Heart left ventricle (tissue), 16 donors: ENCODE measurements at regions not wholly inside any gene's neighbourhood (a gene's known extent, or its start where the extent isn't known, plus 50 kb on each side); places are given as distances from the start of the nearest gene placed in this dataset.

Source experiments
- ATAC-seq, 4 donors: fragments of 200-7000 bp; cut with Tn5 transposase; one replicate each; pipeline ENCODE4 v1.9.1; 2020 to 2022; ENCODE audit warnings: moderate library complexity in 4 of 4, mild to moderate bottlenecking in 3 of 4, moderate number of reproducible peaks in 1 of 4
- DNase-seq, 5 donors: peaks; one replicate each; pipeline ENCODE4 v3.0.0-alpha.2; 2020
- H3K27ac ChIP-seq, 12 donors: fragments of 200-600 bp; sonication (generic) in 4 of 12; one replicate each; pipeline versions ENCODE4 v1.5.0 to v1.8.0; 2016 to 2022; ENCODE audit warnings: mild to moderate bottlenecking in 2 of 12
- H3K27me3 ChIP-seq, 9 donors: fragments of 200-600 bp; sonication (generic) in 2 of 9; one replicate each; pipeline versions ENCODE4 v1.5.1 to v1.8.0; 2016 to 2022; ENCODE audit warnings: mild to moderate bottlenecking in 3 of 9
- H3K36me3 ChIP-seq, 9 donors: fragments of 200-600 bp; sonication (generic) in 2 of 9; one replicate each; pipeline versions ENCODE4 v1.5.0 to v1.8.0; 2018 to 2022; ENCODE audit warnings: mild to moderate bottlenecking in 2 of 9
- H3K4me1 ChIP-seq, 12 donors: fragments of 200-600 bp; sonication (generic) in 4 of 12; one replicate each; pipeline versions ENCODE4 v1.5.0 to v1.8.0; 2016 to 2022; ENCODE audit warnings: mild to moderate bottlenecking in 3 of 12
- H3K4me3 ChIP-seq, 12 donors: fragments of 200-600 bp; sonication (generic) in 4 of 12; one replicate each; pipeline versions ENCODE4 v1.5.0 to v1.8.0; 2017 to 2022; ENCODE audit warnings: mild to moderate bottlenecking in 9 of 12, moderate library complexity in 4 of 12
- H3K9me3 ChIP-seq, 12 donors: fragments of 200-600 bp; sonication (generic) in 4 of 12; one replicate each; pipeline versions ENCODE4 v1.5.0 to v1.8.0; 2016 to 2022; ENCODE audit warnings: mild to moderate bottlenecking in 1 of 12
- POLR2A ChIP-seq, 2 donors: fragments of 450-650 bp; IDR thresholded peaks; one replicate each; pipeline ENCODE4 v1.6.1; 2017; ENCODE audit warnings: antibody characterized with exemption in 2 of 2, mild to moderate bottlenecking in 2 of 2, moderate library complexity in 2 of 2
- WGBS, 4 donors: extraction: QIAGEN DNeasy Blood & Tissue Kit in 2 of 4; methylation state at CpG; one replicate each; pipeline versions ENCODE4 v1.1.5 to v1.1.7; 2013 to 2018; 5-methylcytosine and 5-hydroxymethylcytosine counted together
- intact Hi-C, 10 donors: fragments of 100-400 bp; cut with DNase I; formaldehyde crosslinking; loops; one replicate each; pipeline versions ENCODE4 v1.11.1 to v1.14.2; 2022
- TF ChIP-seq, protein P1 (sequence below), 12 donors: fragments of 200-600 bp; sonication (generic) in 4 of 12; IDR thresholded peaks; one replicate each; pipeline versions ENCODE4 v1.5.0 to v1.8.0; 2018 to 2022; ENCODE audit warnings: antibody characterized with exemption in 12 of 12, mild to moderate bottlenecking in 5 of 12
- donor health status: ischemic (EF 13 %, LVEDD 7.1; RV severe dilation, severe dysfunction).
- donor health status: healthy with polysubstance abuse.
- donor health status: DM: no; HTN: yes; CAD: no.
- donor health status: DM: no; HTN: no; CAD: no.
- donor health status: ischemic (EF 25% LVEDD 6.9; RV normal size, moderate dysfunction).
- donor health status: ischemic (EF 25% LVEDD 5.7; RV mildly dilated, moderate dysfunction).
- donor health status: healthy.
- donor health status: DM: yes; HTN: yes; CAD: no.
- donor health status: ischemic (EF 35%, LVEDD 5.7; RV mildly dilated, moderate dysfunction).
- donor health status: nonischemic (EF 11% LVEDD 7.7; RV severe dilation, severe dysfunction).
- donor health status: DM: yes; HTN: yes; CAD: no.
- donor health status: PGD.
- donor health status: ischemic (EF 29% LVEDD 5.4; RV normal size, mild dysfunction).
- donor health status: nonischemic (EF 23%, LVEDD 6.1; RV moderate dilation, normal function).

DNA sequence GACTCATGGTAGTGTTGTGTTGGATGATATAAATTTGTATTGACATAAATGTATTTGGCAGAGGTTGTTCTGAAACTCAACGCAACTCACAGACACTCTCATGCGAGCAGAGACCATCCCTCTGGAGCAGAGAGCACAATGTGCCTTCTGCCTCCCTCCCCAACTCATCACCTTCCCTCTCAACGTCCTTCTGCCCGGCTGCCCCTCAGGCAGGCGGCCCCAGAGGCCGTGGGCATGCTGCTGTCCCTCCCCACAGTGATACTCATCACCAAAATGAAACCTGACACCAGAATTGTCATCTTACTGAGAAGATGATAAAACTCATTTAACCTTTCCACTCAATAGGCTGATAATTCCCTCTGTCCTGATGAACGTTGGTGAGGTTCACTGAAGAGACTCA, 260.6 kb downstream of the ETS1 start:
- TF ChIP-seq POLR2A (IDR thresholded peaks at IDR 0.05): no peak
- no peaks in the 10 kb centered on the region for H3K27me3 ChIP-seq
- intact Hi-C loops: no loop called here
- ATAC-seq: no peak
- H3K4me3 ChIP-seq: no peak overlapping the region
- no peaks in the 10 kb centered on the region for H3K36me3 ChIP-seq
- DNase-seq: no peak
- peak overlapping the region in 1 of 12 donors; percentile 8 for H3K27ac ChIP-seq
- WGBS, 4 donors: 77 to 84% (median 80%) methylated on average over 7 of the region's 7 CpGs
- no peaks in the 10 kb centered on the region for H3K9me3 ChIP-seq
- H3K4me1 ChIP-seq: peaks cover 0 to 64% (median 16%) of the 10 kb centered on the region in 12 donors

- DNase-seq (no peak), ATAC-seq (peak in 1 of 4 donors; percentile 3)
- H3K4me1 ChIP-seq: peaks cover 0 to 61% (median 9%) of the 10 kb centered on the region in 12 donors
- no peaks in the 10 kb centered on the region for H3K27me3 ChIP-seq
- H3K36me3 ChIP-seq: no peaks in the 10 kb centered on the region
- peak overlapping the region in 1 of 12 donors; percentile 84 for H3K27ac ChIP-seq
- H3K4me3 ChIP-seq: no peak overlapping the region
- TF ChIP-seq, protein P1, sequence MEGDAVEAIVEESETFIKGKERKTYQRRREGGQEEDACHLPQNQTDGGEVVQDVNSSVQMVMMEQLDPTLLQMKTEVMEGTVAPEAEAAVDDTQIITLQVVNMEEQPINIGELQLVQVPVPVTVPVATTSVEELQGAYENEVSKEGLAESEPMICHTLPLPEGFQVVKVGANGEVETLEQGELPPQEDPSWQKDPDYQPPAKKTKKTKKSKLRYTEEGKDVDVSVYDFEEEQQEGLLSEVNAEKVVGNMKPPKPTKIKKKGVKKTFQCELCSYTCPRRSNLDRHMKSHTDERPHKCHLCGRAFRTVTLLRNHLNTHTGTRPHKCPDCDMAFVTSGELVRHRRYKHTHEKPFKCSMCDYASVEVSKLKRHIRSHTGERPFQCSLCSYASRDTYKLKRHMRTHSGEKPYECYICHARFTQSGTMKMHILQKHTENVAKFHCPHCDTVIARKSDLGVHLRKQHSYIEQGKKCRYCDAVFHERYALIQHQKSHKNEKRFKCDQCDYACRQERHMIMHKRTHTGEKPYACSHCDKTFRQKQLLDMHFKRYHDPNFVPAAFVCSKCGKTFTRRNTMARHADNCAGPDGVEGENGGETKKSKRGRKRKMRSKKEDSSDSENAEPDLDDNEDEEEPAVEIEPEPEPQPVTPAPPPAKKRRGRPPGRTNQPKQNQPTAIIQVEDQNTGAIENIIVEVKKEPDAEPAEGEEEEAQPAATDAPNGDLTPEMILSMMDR (IDR thresholded peaks at IDR 0.05): no peak
- TF ChIP-seq POLR2A (IDR thresholded peaks at IDR 0.05): no peak
- intact Hi-C loops: no loop called here
- H3K9me3 ChIP-seq: no peaks in the 10 kb centered on the region
- WGBS, 4 donors: 72 to 83% (median 76%) methylated on average over 14 of the region's 14 CpGs
These were observed 262.7 kb downstream of the ETS1 start for GRCh38 chr11:128324531-128325141.

GRCh38 chr11:128324051-128324481, 263.3 kb downstream of the ETS1 start:
- intact Hi-C loops: no loop called here
- DNase-seq (no peak), ATAC-seq (no peak)
- Histone ChIP-seq H3K27ac (peak overlapping the region in 2 of 12 donors; percentile 25 to 84), H3K4me3 (no peak overlapping the region), H3K36me3 (no peaks in the 10 kb centered on the region), H3K9me3 (no peaks in the 10 kb centered on the region), H3K4me1 (peaks cover 0 to 61% (median 6%) of the 10 kb centered on the region in 12 donors), H3K27me3 (no peaks in the 10 kb centered on the region)
- TF ChIP-seq, protein P1 (IDR thresholded peaks at IDR 0.05): no peak
- TF ChIP-seq POLR2A (IDR thresholded peaks at IDR 0.05): no peak
- 79 to 87% (median 81%) methylated on average over 9 of the region's 9 CpGs for WGBS, 4 donors

DNA sequence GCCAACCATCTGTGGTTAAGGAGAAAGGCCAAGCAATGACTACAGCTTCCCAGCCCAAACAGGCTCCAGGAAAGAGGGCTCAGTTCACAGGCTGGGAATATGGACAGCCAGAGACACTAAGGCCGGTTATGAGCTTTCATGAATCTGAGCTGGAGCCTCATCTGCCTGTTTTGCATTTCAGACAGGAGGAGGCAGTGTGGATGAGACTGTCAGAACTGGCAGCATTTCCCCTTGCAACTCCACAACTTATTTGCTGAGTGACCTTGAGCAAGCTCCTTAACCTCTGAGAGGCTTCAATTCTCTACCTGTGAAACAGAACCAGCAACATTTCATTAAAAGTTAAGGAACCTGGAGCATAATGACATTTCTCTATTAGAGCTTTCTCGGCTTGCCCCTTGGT, 264.0 kb downstream of the ETS1 start:
- peaks cover 0 to 61% (median 3%) of the 10 kb centered on the region in 12 donors for H3K4me1 ChIP-seq
- no peaks in the 10 kb centered on the region for H3K36me3 ChIP-seq
- no peak overlapping the region for H3K4me3 ChIP-seq
- no peaks in the 10 kb centered on the region for H3K27me3 ChIP-seq
- intact Hi-C loops: no loop called here
- TF ChIP-seq, protein P1 (IDR thresholded peaks at IDR 0.05): peak; percentile 5 to 55 (median 20)
- TF ChIP-seq POLR2A (IDR thresholded peaks at IDR 0.05): no peak
- 46 to 76% (median 70%) methylated on average over 2 of the region's 2 CpGs for WGBS, 4 donors
- H3K9me3 ChIP-seq: no peaks in the 10 kb centered on the region
- peak in 1 of 5 donors; percentile 26 for DNase-seq
- ATAC-seq: peak in 3 of 4 donors; percentile 42 to 49 (median 42)
- peak overlapping the region in 1 of 12 donors; percentile 84 for H3K27ac ChIP-seq
